ENCODE measurements at regions not wholly inside any gene's neighbourhood (a gene's known extent, or its start where the extent isn't known, plus 50 kb on each side); places are given as distances from the start of the nearest gene placed in this dataset.
A peak's percentile ranks its signal among the peaks of the same experiment; 100 is the strongest.
"Not testable (repeated sequence)": the region's sequence is repeated elsewhere in the genome, so short reads cannot be mapped to it uniquely, and the experiment has no call there.

GRCh38 chr20:25798174-25798993 is 101.7 kb upstream of the ZNF337 start:
- not testable (repeated sequence) for DNase-seq (ENCODE audit: low read depth)

- DNase-seq (ENCODE audit: low read depth): not testable (repeated sequence)
Measured at GRCh38 chr20:25797062-25797461, 100.4 kb upstream of the ZNF337 start.

- DNase-seq (ENCODE audit: low read depth): not testable (repeated sequence)
Measured at GRCh38 chr20:25777241-25777640, 80.6 kb upstream of the ZNF337 start.

GRCh38 chr20:25774711-25775110 is 78.1 kb upstream of the ZNF337 start:
- DNase-seq (ENCODE audit: low read depth): not testable (repeated sequence)

GRCh38 chr20:25774203-25774602 is 77.5 kb upstream of the ZNF337 start:
- DNase-seq (ENCODE audit: low read depth): not testable (repeated sequence)

GRCh38 chr20:25772437-25772836 is 75.8 kb upstream of the ZNF337 start:
- not testable (repeated sequence) for DNase-seq (ENCODE audit: low read depth)

- not testable (repeated sequence) for DNase-seq (ENCODE audit: low read depth)
Measured at GRCh38 chr20:25771818-25772217, 75.2 kb upstream of the ZNF337 start.

GRCh38 chr20:25761596-25761995 is 64.9 kb upstream of the ZNF337 start:
- DNase-seq (ENCODE audit: low read depth): no peak

- DNase-seq (ENCODE audit: low read depth): not testable (repeated sequence)
Measured at GRCh38 chr20:25761046-25761445, 64.4 kb upstream of the ZNF337 start.

- peak; percentile 24 for DNase-seq (ENCODE audit: low read depth)
Measured at GRCh38 chr20:25750765-25751696, 54.4 kb upstream of the ZNF337 start.

- no peak for DNase-seq (ENCODE audit: low read depth)
Measured at GRCh38 chr20:25750220-25750764, 53.6 kb upstream of the ZNF337 start.

GRCh38 chr20:25749649-25750048 is 53.0 kb upstream of the ZNF337 start:
- no peak for DNase-seq (ENCODE audit: low read depth)
